ENCODE measurements at regions not wholly inside any gene's neighbourhood (a gene's known extent, or its start where the extent isn't known, plus 50 kb on each side); places are given as distances from the start of the nearest gene placed in this dataset.

DNA sequence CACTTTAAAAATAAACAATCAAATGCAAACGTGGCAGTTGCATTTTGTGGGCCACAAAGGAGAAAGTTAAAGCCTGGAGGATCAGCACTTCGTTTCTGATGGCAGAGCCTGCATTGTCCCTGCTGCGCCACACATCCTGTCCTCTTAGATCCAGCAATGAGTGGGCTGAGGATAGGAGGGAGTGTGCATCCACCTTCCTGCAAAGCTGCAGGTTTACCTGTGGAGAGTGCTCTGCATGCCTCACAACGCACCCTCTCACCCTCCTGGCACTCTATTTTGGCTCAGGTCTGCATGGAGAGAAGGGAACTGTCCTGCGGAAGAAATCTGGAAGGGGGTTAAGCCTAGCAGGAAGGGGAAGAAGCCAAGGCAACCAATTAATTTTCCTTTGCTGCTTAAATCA lies 212.2 kb upstream of the SLC24A2 start:
- Mint-ChIP-seq H3K27me3 (no peaks in the 10 kb centered on the region), H3K4me3 (ENCODE audit: low read depth) (no peak overlapping the region)
- no peak for DNase-seq (ENCODE audit: low spot score, unreplicated experiment)

DNA sequence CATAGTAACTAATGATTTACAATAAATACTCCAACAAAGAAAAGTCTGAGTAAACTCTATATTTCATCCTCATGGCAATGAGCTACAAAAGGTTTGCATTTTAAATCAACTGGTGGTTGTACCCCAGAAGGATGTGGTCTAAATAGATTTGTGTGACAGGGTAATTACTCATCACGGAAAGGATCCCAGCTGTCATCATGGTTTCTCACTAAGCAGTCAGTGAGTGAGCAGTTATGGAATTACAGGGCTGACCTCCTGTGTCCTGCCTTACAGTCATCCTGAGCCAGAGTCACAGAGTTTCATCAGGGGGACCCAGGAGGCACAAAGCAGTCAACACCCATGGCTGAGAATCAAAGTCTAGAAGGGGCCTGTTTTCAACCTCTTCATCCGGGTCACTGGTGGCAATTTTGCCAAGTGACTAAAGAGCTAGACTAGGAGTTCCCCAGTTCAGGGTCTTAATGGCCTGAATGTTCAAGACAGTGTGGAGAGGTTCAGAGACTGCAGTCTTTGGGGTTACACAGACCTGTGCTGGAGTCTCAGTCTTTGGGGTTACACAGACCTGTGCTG lies 210.7 kb upstream of the SLC24A2 start:
- Mint-ChIP-seq H3K4me1 (ENCODE audit: low read depth) (no peaks in the 10 kb centered on the region), H3K9me3 (ENCODE audit: low read depth) (no peaks in the 10 kb centered on the region), H3K36me3 (ENCODE audit: insufficient read depth) (no peaks in the 10 kb centered on the region), H3K4me3 (ENCODE audit: low read depth) (no peak overlapping the region), H3K27me3 (no peaks in the 10 kb centered on the region), H3K27ac (no peak overlapping the region)
- no peak for DNase-seq (ENCODE audit: low spot score, unreplicated experiment)
- TF ChIP-seq, protein P1, sequence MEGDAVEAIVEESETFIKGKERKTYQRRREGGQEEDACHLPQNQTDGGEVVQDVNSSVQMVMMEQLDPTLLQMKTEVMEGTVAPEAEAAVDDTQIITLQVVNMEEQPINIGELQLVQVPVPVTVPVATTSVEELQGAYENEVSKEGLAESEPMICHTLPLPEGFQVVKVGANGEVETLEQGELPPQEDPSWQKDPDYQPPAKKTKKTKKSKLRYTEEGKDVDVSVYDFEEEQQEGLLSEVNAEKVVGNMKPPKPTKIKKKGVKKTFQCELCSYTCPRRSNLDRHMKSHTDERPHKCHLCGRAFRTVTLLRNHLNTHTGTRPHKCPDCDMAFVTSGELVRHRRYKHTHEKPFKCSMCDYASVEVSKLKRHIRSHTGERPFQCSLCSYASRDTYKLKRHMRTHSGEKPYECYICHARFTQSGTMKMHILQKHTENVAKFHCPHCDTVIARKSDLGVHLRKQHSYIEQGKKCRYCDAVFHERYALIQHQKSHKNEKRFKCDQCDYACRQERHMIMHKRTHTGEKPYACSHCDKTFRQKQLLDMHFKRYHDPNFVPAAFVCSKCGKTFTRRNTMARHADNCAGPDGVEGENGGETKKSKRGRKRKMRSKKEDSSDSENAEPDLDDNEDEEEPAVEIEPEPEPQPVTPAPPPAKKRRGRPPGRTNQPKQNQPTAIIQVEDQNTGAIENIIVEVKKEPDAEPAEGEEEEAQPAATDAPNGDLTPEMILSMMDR (IDR thresholded peaks at IDR 0.05; ENCODE audit: unreplicated experiment) = no peak

More for the DNA sequence above, 212.2 kb upstream of the SLC24A2 start:
- Mint-ChIP-seq H3K4me1 (ENCODE audit: low read depth) (no peaks in the 10 kb centered on the region), H3K9me3 (ENCODE audit: low read depth) (no peaks in the 10 kb centered on the region), H3K27ac (no peak overlapping the region), H3K36me3 (ENCODE audit: insufficient read depth) (no peaks in the 10 kb centered on the region)
- TF ChIP-seq, protein P1 (IDR thresholded peaks at IDR 0.05; ENCODE audit: unreplicated experiment) = no peak

DNA sequence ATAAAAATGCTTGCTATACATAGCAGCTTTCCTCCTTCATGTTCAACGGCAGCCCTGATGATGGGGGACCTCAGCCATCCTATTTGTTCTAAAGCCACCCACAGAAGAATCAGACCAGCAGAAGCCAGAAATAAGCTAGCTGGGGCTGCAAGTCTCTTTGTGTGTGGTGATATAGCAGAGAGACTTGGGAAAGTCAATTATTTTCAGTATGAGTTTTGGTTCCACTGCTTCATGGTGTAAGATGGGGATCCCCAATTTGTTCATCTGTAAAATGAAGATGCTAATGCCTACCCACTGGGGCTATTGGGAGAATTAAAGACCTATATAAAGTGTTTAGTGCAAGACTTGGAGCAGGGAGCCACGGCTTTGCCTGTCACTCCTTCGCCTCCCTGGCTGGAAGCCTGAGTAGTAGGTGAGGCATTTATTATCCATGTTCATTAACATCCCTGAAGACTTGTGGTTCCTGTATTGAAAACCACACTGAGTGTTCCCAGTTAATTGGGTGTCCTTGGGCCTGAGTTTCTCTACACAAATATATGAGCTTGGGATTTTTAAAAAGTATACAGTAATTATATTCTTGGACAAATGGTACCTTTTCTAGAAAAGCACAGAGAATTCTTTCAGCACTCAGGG lies 210.1 kb upstream of the SLC24A2 start:
- DNase-seq (ENCODE audit: low spot score, unreplicated experiment) = no peak
- Mint-ChIP-seq H3K9me3 (ENCODE audit: low read depth) (no peaks in the 10 kb centered on the region), H3K36me3 (ENCODE audit: insufficient read depth) (no peaks in the 10 kb centered on the region), H3K4me1 (ENCODE audit: low read depth) (no peaks in the 10 kb centered on the region), H3K27me3 (no peaks in the 10 kb centered on the region), H3K4me3 (ENCODE audit: low read depth) (no peak overlapping the region), H3K27ac (no peak overlapping the region)
- TF ChIP-seq, protein P1 (IDR thresholded peaks at IDR 0.05; ENCODE audit: unreplicated experiment) = no peak

DNA sequence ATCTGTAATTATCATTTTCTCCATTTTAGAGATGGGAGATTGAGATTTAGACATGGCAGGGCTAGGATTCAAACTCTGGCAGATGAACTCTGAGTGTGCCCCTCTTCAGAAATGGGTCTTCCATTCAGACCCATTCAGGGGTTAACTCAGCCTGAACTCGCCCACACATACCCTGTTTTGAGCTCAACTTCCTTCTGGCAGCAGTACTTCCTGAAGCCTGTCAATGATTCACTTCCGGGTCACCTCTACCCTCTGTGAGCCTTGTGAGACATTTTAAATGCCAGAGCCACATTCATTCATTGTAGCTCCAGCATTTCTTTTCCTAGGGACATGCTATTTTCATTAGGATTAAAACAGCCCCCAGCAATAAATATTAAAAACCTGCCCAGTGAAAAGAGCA lies 209.3 kb upstream of the SLC24A2 start:
- no peaks in the 10 kb centered on the region for H3K4me1 Mint-ChIP-seq (ENCODE audit: low read depth)
- DNase-seq (ENCODE audit: low spot score, unreplicated experiment) = no peak
- TF ChIP-seq, protein P1 (IDR thresholded peaks at IDR 0.05; ENCODE audit: unreplicated experiment) = no peak
- H3K27ac Mint-ChIP-seq = no peak overlapping the region
- no peaks in the 10 kb centered on the region for H3K27me3 Mint-ChIP-seq
- H3K4me3 Mint-ChIP-seq (ENCODE audit: low read depth) = no peak overlapping the region
- H3K36me3 Mint-ChIP-seq (ENCODE audit: insufficient read depth) = no peaks in the 10 kb centered on the region
- H3K9me3 Mint-ChIP-seq (ENCODE audit: low read depth) = no peaks in the 10 kb centered on the region

DNA sequence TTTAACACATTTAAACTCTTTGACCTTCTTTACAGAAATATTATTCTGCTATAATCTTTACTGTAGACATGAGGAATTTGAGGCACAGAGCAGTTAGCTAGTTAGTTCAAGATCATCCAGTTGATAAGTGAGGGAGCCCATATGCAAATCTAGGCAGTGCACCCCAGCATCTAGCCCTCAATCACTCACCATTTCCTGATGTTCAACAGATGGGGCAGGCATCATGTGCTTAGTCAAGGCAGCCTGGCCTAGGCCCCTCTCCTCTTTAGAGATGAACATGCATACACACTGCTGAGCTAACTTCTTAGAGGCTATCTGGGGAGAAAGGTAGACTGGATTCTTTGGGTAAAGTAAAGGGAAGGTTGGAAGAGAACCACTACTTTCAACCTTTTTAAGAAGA lies 206.8 kb upstream of the SLC24A2 start:
- H3K4me1 Mint-ChIP-seq (ENCODE audit: low read depth) = no peaks in the 10 kb centered on the region
- no peak overlapping the region for H3K4me3 Mint-ChIP-seq (ENCODE audit: low read depth)
- no peak overlapping the region for H3K27ac Mint-ChIP-seq
- no peaks in the 10 kb centered on the region for H3K36me3 Mint-ChIP-seq (ENCODE audit: insufficient read depth)
- TF ChIP-seq, protein P1 (IDR thresholded peaks at IDR 0.05; ENCODE audit: unreplicated experiment) = no peak
- no peaks in the 10 kb centered on the region for H3K27me3 Mint-ChIP-seq
- no peaks in the 10 kb centered on the region for H3K9me3 Mint-ChIP-seq (ENCODE audit: low read depth)
- no peak for DNase-seq (ENCODE audit: low spot score, unreplicated experiment)
